ENCODE measurements at regions not wholly inside any gene's neighbourhood (a gene's known extent, or its start where the extent isn't known, plus 50 kb on each side); places are given as distances from the start of the nearest gene placed in this dataset.

DNA sequence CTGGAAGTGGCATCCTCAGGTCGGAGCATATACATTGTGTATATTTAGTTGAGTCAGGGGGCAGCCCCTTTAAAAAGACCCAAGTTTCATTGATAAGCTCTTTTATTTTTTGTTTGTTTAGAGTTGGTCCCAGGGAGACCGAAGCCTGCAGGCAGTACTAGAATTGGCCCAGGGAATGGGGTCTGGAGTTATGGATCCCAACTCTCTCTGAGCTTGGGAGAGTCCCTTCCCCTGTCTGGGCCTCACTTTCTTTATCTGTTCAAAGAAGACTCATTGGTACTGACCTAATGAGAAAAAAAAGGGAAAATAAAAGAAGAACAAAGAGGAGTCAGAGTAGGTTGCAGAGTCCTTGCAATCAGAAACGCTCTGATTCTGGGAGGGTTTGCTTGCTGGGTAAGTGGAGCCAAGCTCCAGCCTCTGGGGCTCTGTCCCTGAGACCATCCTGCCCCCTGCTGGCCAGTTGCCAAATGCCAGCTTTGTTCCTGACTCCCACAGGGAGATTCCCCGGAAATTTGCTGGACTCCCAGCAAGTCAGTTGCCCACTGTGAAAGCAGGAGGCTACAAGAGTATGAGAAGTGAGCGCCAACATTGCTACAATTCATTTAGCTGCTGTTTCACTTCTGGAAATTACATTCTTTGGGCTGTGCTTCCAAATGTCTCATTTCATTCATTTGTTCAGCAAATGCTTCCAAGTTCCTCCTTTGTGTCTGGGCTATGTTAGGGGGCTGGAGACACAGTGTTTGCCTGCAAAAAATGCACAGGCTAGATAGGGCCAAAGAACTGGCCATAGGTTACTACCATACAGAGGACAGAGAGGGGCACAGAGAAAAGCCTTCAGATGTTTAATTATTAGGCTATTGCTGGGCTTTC is 156.2 kb downstream of the MELK start:
- DNase-seq: peak; percentile 53

DNA sequence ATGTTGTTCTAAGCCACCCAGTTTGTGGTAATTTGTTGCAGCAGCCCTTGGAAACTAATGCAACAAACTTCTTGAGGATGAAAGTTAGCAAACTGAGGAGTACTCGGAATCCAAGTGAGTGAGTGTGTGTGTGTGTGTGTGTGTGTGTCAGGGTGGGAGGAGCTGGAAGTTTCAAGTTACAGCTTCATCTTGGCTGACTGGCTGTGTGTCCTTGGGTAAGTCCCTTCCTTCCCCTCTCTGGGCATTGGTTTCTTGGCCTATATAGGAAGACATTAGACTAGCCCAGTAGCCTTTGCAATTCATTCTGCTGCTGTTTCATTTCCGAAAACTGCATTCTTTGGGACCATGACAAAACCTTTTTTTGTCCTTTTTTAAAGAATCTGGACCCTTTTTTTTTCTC is 157.2 kb downstream of the MELK start:
- no peak for DNase-seq

DNA sequence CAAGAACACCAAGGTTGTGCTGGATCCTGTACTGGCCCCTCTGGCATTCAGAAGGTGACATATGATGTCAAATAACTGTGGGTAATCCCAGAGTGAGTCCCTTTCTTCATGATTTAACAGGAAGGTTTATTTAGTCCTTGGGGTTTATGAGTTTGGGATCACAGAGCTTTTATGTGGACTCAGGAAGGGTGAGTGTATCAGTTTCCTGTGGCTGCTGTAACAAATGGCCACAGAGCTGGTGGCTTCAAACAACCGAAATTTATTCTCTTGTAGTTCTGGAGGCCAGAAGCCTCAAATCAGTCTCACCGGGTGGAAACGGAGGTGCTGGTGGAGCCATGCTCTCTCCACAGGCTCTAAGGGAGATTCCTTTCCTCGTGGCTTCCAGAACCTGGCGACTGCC is 157.7 kb downstream of the MELK start:
- DNase-seq: no peak

DNA sequence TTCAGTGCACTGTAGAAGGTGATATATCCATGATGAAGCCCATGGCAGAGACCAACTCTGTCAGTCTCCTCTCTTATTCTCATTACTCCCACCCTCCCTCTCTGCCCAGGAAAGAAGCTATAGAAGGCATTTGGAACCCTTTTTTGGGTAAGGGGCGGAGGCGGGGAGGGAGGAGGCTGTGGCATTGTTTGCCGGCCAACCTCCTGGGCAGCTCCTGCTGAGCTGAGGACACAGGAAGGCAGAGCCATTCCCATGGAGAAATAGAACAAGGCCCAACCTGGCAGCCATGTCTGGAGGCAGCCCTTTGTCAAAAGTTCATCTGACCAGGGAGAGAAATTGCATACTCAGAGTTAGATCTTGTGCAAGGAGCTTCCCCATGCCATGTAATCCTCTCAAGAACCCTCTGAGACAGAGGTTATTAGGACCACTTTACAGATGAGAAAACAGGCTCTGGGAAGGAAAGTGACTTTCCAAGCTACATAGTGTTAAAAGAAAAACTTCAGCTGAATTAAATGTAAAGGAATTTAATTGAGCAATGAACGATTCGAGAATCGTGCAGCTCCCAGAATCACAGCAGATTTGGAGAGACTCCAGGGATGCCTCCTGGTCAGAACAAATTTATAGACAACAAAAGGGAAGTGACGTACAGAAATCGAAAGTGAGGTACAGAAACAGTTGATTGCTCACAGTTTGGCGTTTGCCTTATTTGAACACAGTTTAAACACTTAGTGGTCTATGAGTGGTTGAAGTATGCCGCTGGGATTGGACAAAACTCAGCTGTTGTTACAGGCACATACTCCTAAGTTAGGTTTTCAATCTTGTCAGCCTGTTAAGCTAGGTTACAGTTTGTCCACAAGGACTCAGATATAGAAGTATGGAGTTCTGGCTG is 158.6 kb downstream of the MELK start:
- no peak for DNase-seq

DNA sequence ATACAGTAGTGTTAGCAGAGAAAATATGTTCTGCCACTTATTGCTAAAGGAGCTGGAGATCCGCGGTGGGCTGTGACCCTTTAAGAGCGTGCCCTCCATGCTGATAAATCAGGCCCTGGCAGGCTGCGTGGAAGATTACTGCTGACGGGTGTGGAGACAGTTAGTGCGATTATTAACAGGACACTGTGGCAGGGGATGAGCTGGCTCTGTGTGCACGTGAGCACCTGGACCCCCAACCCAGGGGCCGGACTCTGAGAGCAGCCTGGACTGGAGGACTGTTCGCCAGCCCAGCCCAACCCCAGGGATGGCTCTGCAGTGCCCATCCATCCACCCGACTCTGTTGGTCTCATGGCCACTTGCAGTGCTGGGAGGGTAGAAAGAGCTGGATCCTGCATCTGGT is 162.0 kb downstream of the MELK start:
- no peak for DNase-seq

DNA sequence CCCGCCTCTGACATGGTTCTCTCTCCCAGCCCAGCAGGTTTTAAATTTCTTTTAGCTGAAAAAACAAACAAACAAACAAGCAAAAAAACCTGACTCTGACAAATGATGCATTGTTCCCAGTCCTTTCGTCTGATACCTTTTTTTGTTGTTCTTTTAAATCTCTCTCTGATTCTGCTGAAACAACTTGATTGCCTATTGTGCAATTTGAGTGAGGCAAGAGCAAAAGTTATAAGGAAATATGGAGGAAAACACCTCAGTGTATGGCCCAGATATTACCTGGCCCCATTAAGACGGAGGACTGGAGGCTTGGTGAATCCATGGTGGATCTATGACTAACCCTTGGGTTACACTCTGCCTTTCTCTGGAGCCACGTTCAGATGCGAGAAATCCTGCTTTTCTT is 164.0 kb downstream of the MELK start:
- no peak for DNase-seq

DNA sequence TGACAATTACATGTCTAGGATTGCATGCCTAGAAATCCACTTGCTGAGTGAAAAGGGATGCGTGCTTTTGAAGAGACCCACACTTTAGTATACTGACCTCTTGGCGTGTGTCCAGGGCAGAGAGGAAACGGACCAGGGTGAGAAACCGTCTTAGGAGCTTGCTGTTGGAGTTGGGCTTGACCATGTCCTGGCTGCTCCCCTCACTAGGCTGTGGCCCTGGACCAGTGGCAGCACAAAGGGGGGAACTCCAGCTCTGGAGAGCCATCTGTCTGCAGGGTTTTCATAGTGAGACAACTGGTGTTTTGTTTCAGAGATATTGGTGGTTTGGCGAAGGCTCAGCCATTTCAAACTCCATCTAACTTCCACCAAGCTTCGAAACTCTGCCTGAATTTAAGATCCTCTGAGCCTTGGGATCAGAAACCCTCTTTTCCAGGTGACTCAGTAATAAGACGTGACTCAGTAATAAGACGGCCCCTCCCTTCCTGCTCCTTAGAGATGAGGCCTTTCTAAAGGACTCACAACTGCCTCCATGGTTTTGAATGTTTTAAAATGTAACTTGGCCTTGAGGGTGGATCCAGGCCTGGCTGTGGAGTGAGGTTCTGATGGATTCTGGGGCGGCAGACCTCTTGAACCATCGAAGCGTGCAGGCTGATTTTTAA is 165.8 kb downstream of the MELK start:
- DNase-seq: no peak

DNA sequence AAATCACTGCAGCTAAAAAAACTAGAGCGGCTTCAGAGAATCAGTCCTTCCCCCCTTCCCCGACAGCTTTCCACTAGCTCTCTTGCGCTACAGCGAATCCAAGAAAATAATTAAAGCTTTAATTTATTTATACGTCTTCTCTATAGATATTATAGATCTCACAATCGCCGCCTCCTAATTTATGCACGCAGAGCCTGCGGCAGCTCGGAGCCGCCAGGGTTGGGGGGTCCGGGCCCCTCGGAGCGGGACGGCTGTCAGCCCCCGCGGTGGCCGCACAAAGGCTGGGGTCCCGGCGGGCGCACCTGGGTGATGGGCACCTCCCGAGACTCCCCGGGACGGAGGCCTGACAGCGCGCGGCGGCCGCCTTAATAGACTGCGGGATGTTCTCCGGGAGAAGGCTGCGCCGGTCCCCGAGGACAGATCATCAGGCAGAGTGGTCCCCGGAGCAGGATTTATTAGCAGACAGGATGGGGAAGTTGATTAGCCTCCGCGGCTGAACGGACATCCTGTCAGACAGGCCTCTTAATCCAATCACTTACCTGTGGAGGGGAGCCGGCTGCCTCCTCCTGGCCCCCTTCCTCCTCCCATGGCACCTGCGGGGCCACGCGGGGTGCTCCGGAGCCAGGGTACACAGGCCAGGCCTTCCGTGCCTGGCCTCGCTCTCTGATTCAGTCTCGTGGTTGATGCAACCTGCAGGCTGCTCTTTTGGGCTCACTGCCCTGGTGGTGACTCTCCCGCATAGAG is 166.8 kb downstream of the MELK start:
- no peak for DNase-seq

DNA sequence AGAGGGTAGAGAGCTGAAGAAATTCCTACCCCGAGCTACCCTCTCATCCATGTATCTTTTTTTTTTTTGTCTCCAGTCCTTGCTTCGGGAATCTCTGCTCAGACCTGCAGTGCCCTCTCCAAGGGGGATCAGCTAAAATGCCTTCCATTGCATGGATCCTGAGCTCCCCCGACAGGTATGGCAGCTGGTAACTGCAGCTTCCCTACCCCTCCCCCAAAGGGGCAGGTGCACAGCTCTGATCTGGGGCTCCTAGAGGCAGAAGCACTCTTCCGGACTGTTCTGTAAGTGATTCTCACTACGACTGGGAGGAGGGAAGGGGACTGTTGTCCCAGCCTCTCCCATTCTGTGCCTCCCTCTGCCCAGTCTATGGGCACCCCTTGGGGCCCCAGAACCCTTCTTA is 169.6 kb downstream of the MELK start:
- no peak for DNase-seq

DNA sequence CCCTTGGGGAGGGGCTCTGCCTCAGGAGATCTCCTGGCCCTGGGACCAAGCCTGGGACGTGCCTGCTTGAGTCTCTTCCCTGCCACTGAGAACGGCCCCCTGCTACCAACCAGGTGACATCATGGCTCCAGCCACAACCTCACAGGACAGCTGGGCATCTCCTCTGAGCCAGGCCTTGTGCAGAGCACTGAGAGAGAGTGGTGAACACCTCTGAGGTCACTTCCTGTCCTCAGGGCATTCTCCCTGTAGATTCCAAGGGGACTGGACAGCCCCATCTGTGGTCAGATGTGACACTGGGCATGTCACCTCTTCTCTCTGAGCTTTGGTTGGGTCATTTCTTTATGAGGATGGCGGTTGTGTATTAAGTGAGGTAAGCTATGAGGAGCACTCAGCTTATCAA is 172.0 kb downstream of the MELK start:
- no peak for DNase-seq

DNA sequence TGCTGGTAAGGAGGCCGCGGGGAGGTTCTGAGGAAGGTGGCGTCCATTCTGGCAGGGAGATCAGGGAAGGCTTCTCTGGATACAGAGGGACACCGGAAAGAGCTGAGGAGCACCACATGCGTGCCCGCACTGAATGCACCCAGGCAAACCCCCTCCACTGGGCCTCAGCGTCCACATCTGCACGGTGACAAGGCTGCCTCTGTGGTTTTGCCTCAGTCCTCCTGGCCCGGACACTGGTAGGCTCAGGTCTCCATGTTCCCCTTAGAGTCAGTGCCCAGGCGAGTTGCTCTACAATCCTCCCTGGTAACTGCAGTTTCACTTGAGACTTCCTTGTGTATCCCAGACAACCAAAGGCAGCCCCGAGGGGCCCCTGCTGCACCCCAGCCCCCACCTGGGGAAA is 173.3 kb downstream of the MELK start:
- no peak for DNase-seq

DNA sequence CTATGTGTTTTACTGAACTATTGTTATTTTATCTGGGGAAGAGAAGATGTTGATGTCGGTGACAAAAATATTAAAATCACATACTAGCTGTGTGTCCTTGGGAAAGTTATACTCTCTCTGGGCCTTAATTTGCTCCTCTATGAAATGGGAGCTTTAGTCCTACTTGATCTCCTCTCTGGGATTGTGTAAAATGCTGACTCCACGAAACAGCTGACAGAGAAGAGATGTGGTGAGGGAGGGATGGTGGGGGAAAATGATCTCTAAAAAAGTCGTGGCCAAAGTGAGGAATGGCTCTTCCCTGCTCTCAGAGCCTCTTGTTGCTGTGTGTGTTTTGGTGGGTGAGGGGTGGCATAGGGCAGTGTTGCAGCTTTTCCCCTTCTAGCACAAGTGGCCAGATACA is 173.7 kb downstream of the MELK start:
- no peak for DNase-seq

DNA sequence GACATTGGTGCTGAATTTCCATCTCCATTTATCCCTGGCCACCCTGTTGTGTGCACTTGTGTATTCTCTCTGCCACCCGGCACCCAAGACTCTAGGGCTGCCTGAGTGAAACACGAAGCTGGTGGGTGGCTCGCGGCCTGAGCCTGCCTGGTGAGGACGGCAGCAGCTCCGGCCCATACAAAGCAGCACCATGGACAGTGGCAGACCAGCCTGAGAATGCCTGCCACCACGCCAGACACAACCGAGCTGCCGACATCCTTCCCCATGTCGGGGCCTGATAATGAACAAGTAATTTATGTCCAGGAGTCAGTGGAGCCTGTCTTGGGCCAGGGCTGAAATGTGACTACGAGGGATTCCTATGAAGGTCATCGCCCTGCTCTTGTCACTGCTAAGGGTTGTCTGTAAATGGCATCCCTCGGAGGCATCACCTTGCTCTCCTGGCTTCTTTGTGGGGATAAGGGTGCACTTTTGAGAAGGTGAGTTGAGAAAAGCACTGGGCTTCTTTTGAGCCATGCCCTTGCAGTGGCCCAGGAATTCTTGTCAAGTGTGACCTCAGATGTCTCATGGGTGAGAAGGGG is 175.7 kb downstream of the MELK start:
- DNase-seq: no peak

DNA sequence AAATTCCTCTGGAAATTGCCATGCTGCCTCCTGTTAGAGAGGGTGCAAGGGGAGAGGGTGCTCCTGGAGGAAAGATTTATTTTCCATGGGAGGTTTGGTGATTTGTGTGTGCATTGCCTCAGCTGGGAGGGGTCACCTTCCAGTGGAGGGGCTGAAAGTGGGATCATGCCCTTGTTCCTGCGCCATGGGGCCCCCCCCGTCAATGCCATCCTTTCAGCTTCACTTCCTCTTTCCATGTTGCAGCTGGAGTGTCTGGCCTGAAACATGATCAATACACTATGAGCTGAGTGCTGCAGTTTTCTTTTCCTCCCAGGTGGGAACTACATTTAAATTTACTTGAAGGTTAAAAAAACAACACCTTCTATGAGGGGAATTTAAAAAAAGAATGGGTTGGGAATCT is 176.8 kb downstream of the MELK start:
- no peak for DNase-seq

DNA sequence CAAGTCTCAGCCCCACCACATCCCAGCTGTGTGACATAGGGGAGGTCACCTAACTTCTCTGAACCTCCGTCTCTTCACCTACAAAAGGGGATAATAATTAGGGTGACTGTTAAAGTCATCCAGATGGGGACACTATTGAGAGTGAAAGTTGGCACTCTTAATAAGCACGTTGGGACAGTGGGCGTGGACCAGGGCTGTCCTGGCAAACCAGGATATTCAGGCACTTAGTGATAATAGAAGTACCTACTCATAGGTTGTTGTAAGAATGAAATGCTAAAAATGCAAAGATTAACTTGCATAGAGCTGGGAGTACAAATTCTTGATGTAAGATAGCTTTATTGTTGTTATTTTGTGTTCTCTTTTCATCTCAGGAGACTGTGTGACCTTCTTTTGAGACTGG is 177.9 kb downstream of the MELK start:
- DNase-seq: no peak

DNA sequence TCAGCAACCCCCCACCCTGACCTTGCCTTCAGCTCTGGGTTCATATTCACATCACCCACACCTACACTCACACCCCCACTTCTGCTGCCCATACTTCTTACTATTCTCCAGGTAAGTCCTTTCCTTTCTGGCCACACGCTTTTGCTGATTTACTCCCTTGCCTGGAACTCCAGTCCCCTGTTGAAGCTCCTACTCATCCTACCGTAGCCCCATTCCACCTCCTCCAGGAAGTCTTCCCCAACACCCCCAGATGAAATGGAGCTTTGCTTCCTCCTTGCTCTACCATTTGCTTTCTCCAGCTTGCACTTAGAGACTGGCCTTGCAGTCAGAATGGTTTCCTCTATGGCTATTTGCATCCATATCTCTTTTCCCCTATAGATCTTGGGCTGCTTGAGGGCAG is 182.3 kb downstream of the MELK start:
- DNase-seq: no peak

DNA sequence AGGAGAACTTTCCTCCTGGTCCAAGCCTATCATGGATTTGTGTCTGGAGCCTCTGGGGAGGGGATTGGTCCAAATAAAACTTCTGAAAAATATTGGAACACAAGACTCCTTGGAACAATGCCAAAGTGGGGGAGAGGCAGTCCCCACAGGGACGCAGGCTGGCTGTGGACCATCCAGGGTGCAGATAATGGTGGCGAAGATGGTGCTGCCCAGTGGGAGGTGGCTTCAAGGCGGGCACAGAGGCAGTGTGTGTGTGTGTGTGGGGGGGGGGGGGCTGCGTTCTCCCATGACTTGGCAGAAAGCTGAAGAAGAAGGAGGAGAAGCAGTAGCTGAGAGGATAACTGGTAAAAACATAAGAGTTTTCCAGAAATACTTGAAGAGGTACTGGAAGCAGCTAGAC is 186.4 kb downstream of the MELK start:
- no peak for DNase-seq

DNA sequence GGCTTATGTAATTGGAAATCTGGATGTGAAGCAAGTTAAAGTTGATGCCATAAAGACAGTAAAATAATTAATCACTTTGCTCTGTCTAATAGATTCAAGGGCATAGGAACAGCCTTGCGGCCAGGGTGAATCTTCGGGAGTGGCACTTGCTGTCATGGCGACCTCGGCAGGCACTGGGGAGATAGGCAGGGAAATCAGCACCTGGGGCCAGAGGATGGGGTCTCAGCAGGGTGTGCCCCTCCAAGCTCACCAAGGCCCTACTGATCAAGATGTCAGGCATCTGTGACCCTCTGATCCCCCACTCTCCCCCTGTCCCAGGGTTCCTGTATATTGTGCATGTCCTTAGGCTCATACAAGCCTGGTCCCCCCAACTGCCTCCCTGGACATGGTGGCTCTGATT is 187.3 kb downstream of the MELK start:
- DNase-seq: no peak

DNA sequence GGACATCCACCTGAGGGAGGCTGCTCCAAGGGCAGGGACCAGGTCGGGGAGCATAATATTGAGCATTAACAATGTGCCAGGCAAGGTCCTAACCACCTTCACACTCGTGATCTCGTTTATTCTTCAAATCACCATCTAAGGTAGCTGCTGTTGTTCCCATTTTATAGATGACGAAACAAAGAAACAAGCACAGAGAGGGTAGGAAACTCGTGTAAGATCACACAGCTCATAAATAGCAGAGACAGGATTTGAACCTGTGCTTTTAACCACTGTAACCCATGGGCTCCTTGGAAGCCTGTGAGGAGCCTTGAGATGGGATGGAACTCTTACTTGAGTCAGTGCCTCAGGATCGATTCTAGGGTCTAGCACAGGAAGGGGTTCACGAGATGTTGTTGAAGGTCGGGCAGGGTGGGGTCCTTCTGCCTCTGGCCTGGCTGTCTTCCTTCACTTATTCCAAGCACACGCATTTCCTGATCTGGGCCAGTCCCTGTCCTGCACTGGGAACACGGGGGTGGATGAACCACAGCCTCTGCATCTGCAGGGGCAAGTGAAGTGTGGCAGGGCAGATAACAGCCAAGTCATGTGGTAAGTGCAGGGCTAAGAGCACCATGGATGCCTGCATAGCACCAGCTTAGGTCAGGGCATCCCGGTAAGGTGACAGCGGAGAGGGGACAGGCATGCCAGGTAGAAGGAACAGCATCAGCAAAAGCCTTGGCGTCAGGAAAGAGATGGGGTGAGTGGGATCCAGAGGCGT is 188.1 kb downstream of the MELK start:
- DNase-seq: no peak

DNA sequence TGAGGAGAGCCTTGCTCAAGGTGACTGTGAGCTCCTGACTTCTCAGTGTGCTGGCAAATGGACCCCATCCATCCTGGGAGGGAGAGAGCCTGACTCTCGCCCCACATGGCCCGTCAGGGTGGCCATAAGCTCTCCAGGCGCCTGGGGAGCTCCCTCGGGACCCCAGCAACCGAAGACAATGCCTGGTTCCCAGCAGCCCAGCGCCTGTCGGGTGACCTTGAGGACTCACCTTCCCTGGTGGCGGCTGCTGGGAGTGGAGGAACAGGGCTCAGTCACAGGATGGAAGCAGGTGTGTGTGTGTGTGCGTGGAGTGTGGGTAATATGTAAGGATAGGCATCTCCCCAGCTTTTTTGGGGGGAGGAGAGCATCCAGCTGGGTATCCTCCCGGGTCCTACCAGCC is 190.3 kb downstream of the MELK start:
- no peak for DNase-seq

DNA sequence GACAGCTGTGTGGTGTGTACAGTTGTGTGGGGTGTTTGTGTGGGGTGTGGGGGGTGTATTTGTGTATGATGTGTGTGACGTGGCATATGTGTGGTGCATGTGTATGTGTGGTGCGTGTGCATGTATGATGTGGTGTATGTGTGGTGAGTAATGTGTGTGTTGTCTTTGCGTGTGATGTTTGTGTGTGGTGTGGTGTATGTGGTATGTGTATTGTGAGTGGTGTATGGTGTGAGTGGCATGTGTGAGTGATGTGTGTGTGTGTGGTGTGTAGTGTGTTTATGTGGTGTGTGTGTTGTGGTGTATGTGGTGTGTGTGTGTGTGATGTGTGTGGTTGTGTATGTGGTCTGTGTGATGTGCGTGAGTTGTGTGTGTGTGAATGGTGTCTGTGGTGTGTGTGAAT is 191.1 kb downstream of the MELK start:
- DNase-seq: no peak

All from activated gamma-delta T cell treated with Interleukin-2 at 50 U/mL for 16 hours (primary cell).